Breast epithelium (tissue), 3 donors: ENCODE measurements at regions not wholly inside any gene's neighbourhood (a gene's known extent, or its start where the extent isn't known, plus 50 kb on each side); places are given as distances from the start of the nearest gene placed in this dataset.

Source experiments
- CTCF ChIP-seq, 3 donors: fragments of 450-650 bp; IDR thresholded peaks; one replicate each; pipeline ENCODE4 v1.5.1; 2016 to 2017; ENCODE audit warnings: antibody characterized with exemption in 3 of 3, mild to moderate bottlenecking in 3 of 3, moderate library complexity in 3 of 3
- POLR2A ChIP-seq: fragments of 450-650 bp; IDR thresholded peaks from one replicate; pipeline ENCODE4 v1.6.1; 2016; ENCODE audit warnings: antibody characterized with exemption, mild to moderate bottlenecking, moderate library complexity
- POLR2AphosphoS5 ChIP-seq, 3 donors: sonication (generic); formaldehyde crosslinking; IDR thresholded peaks; one replicate each; pipeline ENCODE4 v1.6.1; 2017; ENCODE audit warnings: antibody characterized with exemption in 3 of 3

DNA sequence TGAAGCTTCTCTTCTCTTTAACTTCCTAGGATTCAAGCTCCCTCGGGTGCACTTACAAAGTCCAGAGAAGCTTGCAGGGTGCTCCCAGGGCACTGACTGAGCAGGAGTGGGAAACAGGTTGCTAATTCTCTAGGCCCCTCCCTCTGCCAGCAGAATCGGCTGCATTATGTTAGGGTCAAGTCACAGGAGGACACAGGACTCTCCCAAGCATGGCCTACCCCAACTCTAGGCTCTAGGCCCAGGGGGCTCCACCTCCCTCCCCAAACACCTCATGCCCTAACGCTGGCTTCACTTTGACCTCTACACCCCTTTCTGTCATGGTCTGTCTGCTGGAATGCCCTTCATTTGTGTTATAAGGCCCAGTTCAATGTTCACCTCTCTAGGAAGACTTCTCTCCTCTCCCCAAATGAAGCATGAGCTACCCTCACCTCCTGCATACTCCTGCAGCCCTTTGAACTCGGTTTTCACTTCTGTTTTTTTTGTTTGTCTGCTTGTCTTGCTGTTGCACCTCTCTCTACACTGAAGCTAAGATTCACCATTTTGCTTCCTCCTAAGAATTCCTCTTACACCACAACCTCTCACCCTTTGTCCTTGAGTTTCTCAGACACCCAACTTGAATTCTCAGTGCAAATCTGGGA, 521.8 kb upstream of the ID2 start:
- TF ChIP-seq CTCF (IDR thresholded peaks at IDR 0.05) (no peak), POLR2A (no peak), POLR2AphosphoS5 (IDR thresholded peaks at IDR 0.05) (no peak)
